ENCODE measurements at regions not wholly inside any gene's neighbourhood (a gene's known extent, or its start where the extent isn't known, plus 50 kb on each side); places are given as distances from the start of the nearest gene placed in this dataset.
"Not testable (repeated sequence)": the region's sequence is repeated elsewhere in the genome, so short reads cannot be mapped to it uniquely, and the experiment has no call there.

DNA sequence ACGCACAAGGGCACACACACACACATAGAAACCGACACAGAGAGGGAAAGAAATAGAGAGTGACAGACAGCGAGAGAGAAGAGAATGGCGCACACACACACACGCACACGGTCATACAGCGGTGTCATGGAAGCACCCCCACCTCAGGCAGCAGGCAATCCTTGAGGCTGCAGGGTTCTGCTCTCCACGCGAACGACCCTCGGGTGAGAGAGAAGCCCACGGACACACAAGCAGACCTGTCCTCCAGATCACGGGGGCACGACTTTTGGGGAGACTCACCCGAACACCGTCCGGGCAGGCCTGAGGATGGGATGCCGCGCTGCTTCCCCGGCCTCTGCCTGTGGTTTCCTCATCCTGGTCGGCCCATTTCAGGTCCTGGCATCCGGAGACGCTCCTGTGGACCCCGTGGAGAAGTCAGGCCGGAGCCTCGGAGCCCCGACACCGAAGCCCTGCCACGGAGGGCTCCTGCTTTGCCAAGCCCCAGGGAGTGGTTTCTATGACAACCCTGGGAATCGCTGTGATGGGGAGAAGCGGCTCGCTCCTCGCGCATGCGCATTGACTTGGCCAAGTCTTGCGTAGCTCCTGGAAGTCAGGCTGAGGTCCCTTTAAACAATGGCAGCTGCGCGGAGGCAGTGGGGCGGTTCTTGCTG is 118.2 kb upstream of the KCNJ18 start:
- WGBS (ENCODE audit: extremely low coverage, insufficient read length, low lambda C conversion rate) = no CpG with 5 or more reads among the region's 39 CpGs
- peaks cover 1% of the 10 kb centered on the region; the same call in 1 of the 2 replicates for H3K27me3 Mint-ChIP-seq (ENCODE audit: low read depth)

DNA sequence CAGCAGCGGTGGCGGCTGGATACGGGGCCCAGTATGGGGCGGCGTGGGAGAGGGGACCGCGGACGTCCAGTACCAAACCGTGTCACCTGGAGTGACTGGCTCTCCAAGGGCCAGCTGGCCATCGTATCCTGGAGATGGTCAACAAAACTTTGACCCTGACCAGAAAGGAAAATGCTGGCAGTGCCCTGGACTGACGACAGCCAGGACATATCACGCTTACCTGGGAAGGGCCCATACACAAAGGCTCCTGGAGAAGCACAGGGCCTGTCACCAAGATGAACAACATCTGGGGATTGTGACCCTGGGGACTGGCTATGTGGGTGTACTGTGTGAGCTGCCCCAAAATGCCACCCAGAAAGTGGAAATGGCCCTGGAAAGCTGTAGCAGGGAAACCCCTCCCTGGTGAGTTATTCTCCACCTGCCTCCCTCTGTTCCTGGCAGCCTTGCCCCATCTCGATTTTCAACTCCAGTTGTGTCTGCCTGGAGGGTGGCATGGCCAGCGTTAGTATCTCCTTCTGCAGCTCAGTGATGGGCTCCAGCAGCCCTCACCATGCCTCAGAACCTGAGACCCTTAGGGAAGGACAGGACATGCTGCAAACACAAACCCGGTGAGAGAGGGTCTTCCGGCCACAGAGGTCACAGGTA is 117.6 kb upstream of the KCNJ18 start:
- no CpG with 5 or more reads among the region's 16 CpGs for WGBS (ENCODE audit: extremely low coverage, insufficient read length, low lambda C conversion rate)
- H2BK12ac ChIP-seq (ENCODE audit: insufficient read length, low read depth, low read length); H3K23ac ChIP-seq (ENCODE audit: insufficient read length, low read depth, low read length); H3K9ac ChIP-seq (ENCODE audit: extremely low read depth, insufficient read length, low read length); H3K27me3 ChIP-seq (ENCODE audit: insufficient read depth, low read length); H3K79me2 ChIP-seq (ENCODE audit: insufficient read depth, low read length); H2BK120ac ChIP-seq (ENCODE audit: low read depth, low read length, poor library complexity, severe bottlenecking); H3K79me1 ChIP-seq (ENCODE audit: insufficient read depth, low read depth, low read length, poor library complexity, severe bottlenecking); H2AK5ac ChIP-seq (ENCODE audit: insufficient read length, low read length); H4K5ac ChIP-seq (ENCODE audit: insufficient read length, low read depth, low read length); H4K20me1 ChIP-seq (ENCODE audit: control insufficient read depth, insufficient read depth, insufficient read length); H3K27ac Mint-ChIP-seq; H4K91ac ChIP-seq (ENCODE audit: insufficient read length, low read depth, low read length); H3K4me2 ChIP-seq (ENCODE audit: insufficient read depth, insufficient read length, low read length); H4K8ac ChIP-seq (replicated peaks; ENCODE audit: insufficient read length, low read depth, low read length); H2BK20ac ChIP-seq (ENCODE audit: low read depth, low read length, poor library complexity, severe bottlenecking); H3K4me1 ChIP-seq (ENCODE audit: insufficient read depth, low read length); DNase-seq; H3K27me3 Mint-ChIP-seq (ENCODE audit: low read depth); H3K23me2 ChIP-seq (ENCODE audit: insufficient read length, low read depth, low read length, poor library complexity, severe bottlenecking); H2AFZ ChIP-seq (ENCODE audit: low read length); H2BK5ac ChIP-seq (ENCODE audit: insufficient read length, low read length); H3K4me3 Mint-ChIP-seq; H3K56ac ChIP-seq (ENCODE audit: insufficient read length, low read depth, low read length); H3T11ph ChIP-seq (ENCODE audit: low read length); H3K27ac ChIP-seq (ENCODE audit: insufficient read length, low read depth, low read length); H2BK15ac ChIP-seq (ENCODE audit: low read depth, low read length); H3K4me1 Mint-ChIP-seq; H3K14ac ChIP-seq (ENCODE audit: insufficient read depth, low read length); H3K18ac ChIP-seq (ENCODE audit: insufficient read length, low read depth, low read length); H3K4ac ChIP-seq (ENCODE audit: low read depth, low read length): not testable (repeated sequence)
- Mint-ChIP-seq H3K36me3 (ENCODE audit: insufficient read depth in 1 of 3, low read depth in 3 of 3) (peaks cover 8 to 16% (median 8%) of the 10 kb centered on the region in 3 experiments; a peak in 5 of 7 replicates), H3K9me3 (peaks cover 76 to 77% of the 10 kb centered on the region in 2 experiments)
- H3K9me3 ChIP-seq (ENCODE audit: control insufficient read depth, low read depth, low read length) = peaks cover 44% of the 10 kb centered on the region

More for the DNA sequence above, 118.2 kb upstream of the KCNJ18 start:
- Histone ChIP-seq H3K27ac (ENCODE audit: insufficient read length, low read depth, low read length) (no peak overlapping the region), H2BK120ac (ENCODE audit: low read depth, low read length, poor library complexity, severe bottlenecking) (no peak overlapping the region), H3K4me2 (ENCODE audit: insufficient read depth, insufficient read length, low read length) (no peak overlapping the region), H2AK5ac (ENCODE audit: insufficient read length, low read length) (no peak overlapping the region), H2BK15ac (ENCODE audit: low read depth, low read length) (no peak overlapping the region), H4K5ac (ENCODE audit: insufficient read length, low read depth, low read length) (no peak overlapping the region), H3T11ph (ENCODE audit: low read length) (no peak overlapping the region), H2BK12ac (ENCODE audit: insufficient read length, low read depth, low read length) (no peak overlapping the region), H3K79me2 (ENCODE audit: insufficient read depth, low read length) (no peaks in the 10 kb centered on the region), H2BK20ac (ENCODE audit: low read depth, low read length, poor library complexity, severe bottlenecking) (no peak overlapping the region), H3K27me3 (ENCODE audit: insufficient read depth, low read length) (no peaks in the 10 kb centered on the region), H4K20me1 (ENCODE audit: control insufficient read depth, insufficient read depth, insufficient read length) (no peaks in the 10 kb centered on the region), H3K4me1 (ENCODE audit: insufficient read depth, low read length) (no peaks in the 10 kb centered on the region), H3K4ac (ENCODE audit: low read depth, low read length) (no peak overlapping the region), H3K23ac (ENCODE audit: insufficient read length, low read depth, low read length) (no peak overlapping the region), H3K18ac (ENCODE audit: insufficient read length, low read depth, low read length) (no peak overlapping the region), H2BK5ac (ENCODE audit: insufficient read length, low read length) (no peak overlapping the region), H3K9ac (ENCODE audit: extremely low read depth, insufficient read length, low read length) (no peak overlapping the region), H3K56ac (ENCODE audit: insufficient read length, low read depth, low read length) (no peak overlapping the region), H3K9me3 (ENCODE audit: control insufficient read depth, low read depth, low read length) (peaks cover 42% of the 10 kb centered on the region), H3K14ac (ENCODE audit: insufficient read depth, low read length) (no peak overlapping the region), H4K91ac (ENCODE audit: insufficient read length, low read depth, low read length) (no peak overlapping the region), H3K23me2 (ENCODE audit: insufficient read length, low read depth, low read length, poor library complexity, severe bottlenecking) (no peaks in the 10 kb centered on the region), H4K8ac (replicated peaks; ENCODE audit: insufficient read length, low read depth, low read length) (no peak overlapping the region), H2AFZ (ENCODE audit: low read length) (no peak overlapping the region), H3K79me1 (ENCODE audit: insufficient read depth, low read depth, low read length, poor library complexity, severe bottlenecking) (no peaks in the 10 kb centered on the region)
- DNase-seq = no peak
- Mint-ChIP-seq H3K27ac (no peak overlapping the region), H3K4me3 (no peak overlapping the region), H3K9me3 (peaks cover 77 to 78% of the 10 kb centered on the region in 2 experiments), H3K36me3 (ENCODE audit: insufficient read depth in 1 of 3, low read depth in 3 of 3) (peaks cover 8 to 19% (median 8%) of the 10 kb centered on the region in 3 experiments; a peak in 6 of 7 replicates), H3K4me1 (no peaks in the 10 kb centered on the region)
- TF ChIP-seq, protein P1, sequence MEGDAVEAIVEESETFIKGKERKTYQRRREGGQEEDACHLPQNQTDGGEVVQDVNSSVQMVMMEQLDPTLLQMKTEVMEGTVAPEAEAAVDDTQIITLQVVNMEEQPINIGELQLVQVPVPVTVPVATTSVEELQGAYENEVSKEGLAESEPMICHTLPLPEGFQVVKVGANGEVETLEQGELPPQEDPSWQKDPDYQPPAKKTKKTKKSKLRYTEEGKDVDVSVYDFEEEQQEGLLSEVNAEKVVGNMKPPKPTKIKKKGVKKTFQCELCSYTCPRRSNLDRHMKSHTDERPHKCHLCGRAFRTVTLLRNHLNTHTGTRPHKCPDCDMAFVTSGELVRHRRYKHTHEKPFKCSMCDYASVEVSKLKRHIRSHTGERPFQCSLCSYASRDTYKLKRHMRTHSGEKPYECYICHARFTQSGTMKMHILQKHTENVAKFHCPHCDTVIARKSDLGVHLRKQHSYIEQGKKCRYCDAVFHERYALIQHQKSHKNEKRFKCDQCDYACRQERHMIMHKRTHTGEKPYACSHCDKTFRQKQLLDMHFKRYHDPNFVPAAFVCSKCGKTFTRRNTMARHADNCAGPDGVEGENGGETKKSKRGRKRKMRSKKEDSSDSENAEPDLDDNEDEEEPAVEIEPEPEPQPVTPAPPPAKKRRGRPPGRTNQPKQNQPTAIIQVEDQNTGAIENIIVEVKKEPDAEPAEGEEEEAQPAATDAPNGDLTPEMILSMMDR (conservative IDR thresholded peaks at IDR 0.05) = no peak

Measured in H9 (cell line).